ENCODE measurements at regions not wholly inside any gene's neighbourhood (a gene's known extent, or its start where the extent isn't known, plus 50 kb on each side); places are given as distances from the start of the nearest gene placed in this dataset.
"Not testable (repeated sequence)": the region's sequence is repeated elsewhere in the genome, so short reads cannot be mapped to it uniquely, and the experiment has no call there.

- no peak for TF ChIP-seq CTCF (IDR thresholded peaks at IDR 0.05; ENCODE audit: unreplicated experiment)
- Mint-ChIP-seq H3K4me1 (ENCODE audit: low read depth) (no peaks in the 10 kb centered on the region), H3K36me3 (ENCODE audit: insufficient read depth) (no peaks in the 10 kb centered on the region), H3K4me3 (ENCODE audit: low read depth) (no peak overlapping the region), H3K27me3 (no peaks in the 10 kb centered on the region), H3K27ac (no peak overlapping the region), H3K9me3 (ENCODE audit: low read depth) (peaks cover 12% of the 10 kb centered on the region)
- no peak for DNase-seq (ENCODE audit: low spot score, unreplicated experiment)
These were observed 320.8 kb downstream of the PTPRC start for GRCh38 chr1:198959676-198960075.

GRCh38 chr1:198963796-198964195, 325.0 kb downstream of the PTPRC start:
- not testable (repeated sequence) for H3K27me3 Mint-ChIP-seq; H3K4me3 Mint-ChIP-seq (ENCODE audit: low read depth); H3K4me1 Mint-ChIP-seq (ENCODE audit: low read depth); DNase-seq (ENCODE audit: low spot score, unreplicated experiment); H3K27ac Mint-ChIP-seq; H3K36me3 Mint-ChIP-seq (ENCODE audit: insufficient read depth)
- H3K9me3 Mint-ChIP-seq (ENCODE audit: low read depth) = peaks cover 13% of the 10 kb centered on the region

GRCh38 chr1:198966519-198966918, 327.7 kb downstream of the PTPRC start:
- no peak for DNase-seq (ENCODE audit: low spot score, unreplicated experiment)
- TF ChIP-seq CTCF (IDR thresholded peaks at IDR 0.05; ENCODE audit: unreplicated experiment) = no peak
- no peaks in the 10 kb centered on the region for H3K4me1 Mint-ChIP-seq (ENCODE audit: low read depth)
- no peak overlapping the region for H3K4me3 Mint-ChIP-seq (ENCODE audit: low read depth)
- H3K27me3 Mint-ChIP-seq = no peaks in the 10 kb centered on the region
- peaks cover 13% of the 10 kb centered on the region for H3K9me3 Mint-ChIP-seq (ENCODE audit: low read depth)
- H3K36me3 Mint-ChIP-seq (ENCODE audit: insufficient read depth) = no peaks in the 10 kb centered on the region
- H3K27ac Mint-ChIP-seq = no peak overlapping the region

GRCh38 chr1:198967566-198967965, 328.7 kb downstream of the PTPRC start:
- Mint-ChIP-seq H3K36me3 (ENCODE audit: insufficient read depth) (no peaks in the 10 kb centered on the region), H3K9me3 (ENCODE audit: low read depth) (peaks cover 7% of the 10 kb centered on the region), H3K27ac (no peak overlapping the region), H3K4me3 (ENCODE audit: low read depth) (no peak overlapping the region), H3K4me1 (ENCODE audit: low read depth) (no peaks in the 10 kb centered on the region), H3K27me3 (no peaks in the 10 kb centered on the region)
- DNase-seq (ENCODE audit: low spot score, unreplicated experiment) = no peak
- no peak for TF ChIP-seq CTCF (IDR thresholded peaks at IDR 0.05; ENCODE audit: unreplicated experiment)

GRCh38 chr1:198968866-198969265, 330.0 kb downstream of the PTPRC start:
- DNase-seq (ENCODE audit: low spot score, unreplicated experiment) = no peak
- no peaks in the 10 kb centered on the region for H3K27me3 Mint-ChIP-seq
- peaks cover 3% of the 10 kb centered on the region for H3K9me3 Mint-ChIP-seq (ENCODE audit: low read depth)
- no peak overlapping the region for H3K27ac Mint-ChIP-seq
- no peak for TF ChIP-seq CTCF (IDR thresholded peaks at IDR 0.05; ENCODE audit: unreplicated experiment)
- no peak overlapping the region for H3K4me3 Mint-ChIP-seq (ENCODE audit: low read depth)
- H3K36me3 Mint-ChIP-seq (ENCODE audit: insufficient read depth) = no peaks in the 10 kb centered on the region
- no peaks in the 10 kb centered on the region for H3K4me1 Mint-ChIP-seq (ENCODE audit: low read depth)

- Mint-ChIP-seq H3K27ac (no peak overlapping the region), H3K4me3 (ENCODE audit: low read depth) (no peak overlapping the region), H3K4me1 (ENCODE audit: low read depth) (no peaks in the 10 kb centered on the region), H3K36me3 (ENCODE audit: insufficient read depth) (no peaks in the 10 kb centered on the region), H3K27me3 (no peaks in the 10 kb centered on the region), H3K9me3 (ENCODE audit: low read depth) (peaks cover 3% of the 10 kb centered on the region)
- TF ChIP-seq CTCF (IDR thresholded peaks at IDR 0.05; ENCODE audit: unreplicated experiment) = no peak
- no peak for DNase-seq (ENCODE audit: low spot score, unreplicated experiment)
These were observed 331.1 kb downstream of the PTPRC start for GRCh38 chr1:198969981-198970380.
